Fibroblast of mammary gland (primary cell): ENCODE measurements at regions not wholly inside any gene's neighbourhood (a gene's known extent, or its start where the extent isn't known, plus 50 kb on each side); places are given as distances from the start of the nearest gene placed in this dataset.

Source experiments
- DNase-seq: peaks from one replicate; pipeline ENCODE4 v3.0.0-alpha.2; 2010; ENCODE audit warnings: low read depth
- H3K4me3 ChIP-seq: 2 replicates; pipeline ENCODE4 v1.5.1; 2011; ENCODE audit warnings: low read depth, mild to moderate bottlenecking, low read length, moderate library complexity; ENCODE audit not compliant: control insufficient read depth
- CTCF ChIP-seq: conservative IDR thresholded peaks from 2 replicates; pipeline ENCODE4 v1.5.1; 2011; ENCODE audit warnings: low read depth, low read length, inconsistent platforms; ENCODE audit not compliant: control insufficient read depth, insufficient read depth

GRCh38 chr10:130769146-130770017 is 542.1 kb downstream of the TCERG1L start:
- no peak overlapping the region for H3K4me3 ChIP-seq
- DNase-seq: no peak
- no peak for TF ChIP-seq CTCF

- no peak overlapping the region for H3K4me3 ChIP-seq
- DNase-seq: no peak
- no peak for TF ChIP-seq CTCF
These were observed 541.4 kb downstream of the TCERG1L start for GRCh38 chr10:130770018-130770630.

GRCh38 chr10:130771491-130771946 is 540.0 kb downstream of the TCERG1L start:
- TF ChIP-seq CTCF: no peak
- no peak overlapping the region for H3K4me3 ChIP-seq
- DNase-seq: no peak

GRCh38 chr10:130772056-130772455 is 539.5 kb downstream of the TCERG1L start:
- DNase-seq: no peak
- H3K4me3 ChIP-seq: no peak overlapping the region
- TF ChIP-seq CTCF: no peak

- H3K4me3 ChIP-seq: no peak overlapping the region
- no peak for TF ChIP-seq CTCF
- DNase-seq: no peak
These were observed 538.8 kb downstream of the TCERG1L start for GRCh38 chr10:130772676-130773075.

GRCh38 chr10:130773941-130774340 is 537.6 kb downstream of the TCERG1L start:
- TF ChIP-seq CTCF: no peak
- no peak for DNase-seq
- no peak overlapping the region for H3K4me3 ChIP-seq
